ENCODE measurements at regions not wholly inside any gene's neighbourhood (a gene's known extent, or its start where the extent isn't known, plus 50 kb on each side); places are given as distances from the start of the nearest gene placed in this dataset.

DNA sequence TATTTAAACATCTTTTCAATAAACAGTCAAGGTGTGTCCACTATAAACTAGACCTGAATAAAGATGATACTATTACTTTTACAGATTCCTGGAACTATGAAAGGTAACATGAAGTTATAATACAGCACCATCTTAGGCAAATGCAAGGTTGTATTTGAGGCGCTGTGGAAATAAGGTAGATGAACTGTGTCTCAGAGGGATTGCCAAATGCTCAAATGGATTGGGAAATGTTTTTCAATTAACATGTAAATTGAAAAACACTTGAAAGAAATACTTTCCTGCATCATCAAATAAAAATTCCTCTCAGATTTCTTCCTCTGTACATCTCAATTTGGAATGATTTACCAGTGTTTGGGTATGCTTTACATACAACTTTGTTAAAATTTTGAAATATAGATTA lies 139.4 kb downstream of the DKK1 start:
- H3K4me1 ChIP-seq (ENCODE audit: control insufficient read depth, insufficient read depth, low read length): no peaks in the 10 kb centered on the region
- no CpG with 5 or more reads among the region's 1 CpG for WGBS (ENCODE audit: insufficient coverage)

DNA sequence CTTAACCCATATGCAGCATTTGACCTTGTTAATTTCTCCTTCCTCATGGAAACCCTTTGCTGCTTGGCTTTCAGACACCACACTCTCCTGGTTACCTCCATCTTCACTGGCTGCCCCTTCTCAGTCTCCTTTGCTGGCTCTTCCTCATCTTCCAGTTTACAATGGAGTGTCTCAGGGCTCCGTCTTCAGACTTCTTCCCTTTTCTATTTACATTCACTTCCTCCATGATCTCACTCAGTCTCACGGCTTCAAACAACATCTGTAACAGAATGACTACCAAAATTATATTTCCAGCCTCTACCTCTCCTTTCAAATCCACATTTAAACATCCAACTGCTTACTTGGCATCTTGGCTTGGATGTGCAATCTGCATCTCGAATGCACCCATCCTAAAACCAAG lies 140.4 kb downstream of the DKK1 start:
- DNase-seq: peak; percentile 20
- Histone ChIP-seq H3K36me3 (ENCODE audit: control insufficient read depth, insufficient read depth, low read length) (no peaks in the 10 kb centered on the region), H3K9me3 (replicated peaks; ENCODE audit: control insufficient read depth, low read depth, low read length) (no peaks in the 10 kb centered on the region), H3K4me1 (ENCODE audit: control insufficient read depth, insufficient read depth, low read length) (no peaks in the 10 kb centered on the region), H3K4me3 (ENCODE audit: low read length) (no peak overlapping the region), H3K27ac (ENCODE audit: low read length) (no peak overlapping the region), H3K27me3 (ENCODE audit: control insufficient read depth, insufficient read depth, low read length) (no peaks in the 10 kb centered on the region)
- 78% methylated on average over 3 of the region's 3 CpGs for WGBS (ENCODE audit: insufficient coverage)

More for the DNA sequence above, 139.4 kb downstream of the DKK1 start:
- no peaks in the 10 kb centered on the region for H3K27me3 ChIP-seq (ENCODE audit: control insufficient read depth, insufficient read depth, low read length)
- H3K36me3 ChIP-seq (ENCODE audit: control insufficient read depth, insufficient read depth, low read length): no peaks in the 10 kb centered on the region
- no peaks in the 10 kb centered on the region for H3K9me3 ChIP-seq (replicated peaks; ENCODE audit: control insufficient read depth, low read depth, low read length)
- no peak overlapping the region for H3K4me3 ChIP-seq (ENCODE audit: low read length)
- no peak overlapping the region for H3K27ac ChIP-seq (ENCODE audit: low read length)
- no peak for DNase-seq

GRCh38 chr10:52455098-52455497 lies 141.0 kb downstream of the DKK1 start:
- Histone ChIP-seq H3K36me3 (ENCODE audit: control insufficient read depth, insufficient read depth, low read length) (no peaks in the 10 kb centered on the region), H3K27ac (ENCODE audit: low read length) (no peak overlapping the region), H3K27me3 (ENCODE audit: control insufficient read depth, insufficient read depth, low read length) (no peaks in the 10 kb centered on the region), H3K4me3 (ENCODE audit: low read length) (no peak overlapping the region), H3K9me3 (replicated peaks; ENCODE audit: control insufficient read depth, low read depth, low read length) (no peaks in the 10 kb centered on the region), H3K4me1 (ENCODE audit: control insufficient read depth, insufficient read depth, low read length) (no peaks in the 10 kb centered on the region)
- 71% methylated on average over 3 of the region's 3 CpGs for WGBS (ENCODE audit: insufficient coverage)
- DNase-seq: no peak

- H3K27me3 ChIP-seq (ENCODE audit: control insufficient read depth, insufficient read depth, low read length): no peaks in the 10 kb centered on the region
- H3K36me3 ChIP-seq (ENCODE audit: control insufficient read depth, insufficient read depth, low read length): no peaks in the 10 kb centered on the region
- H3K4me3 ChIP-seq (ENCODE audit: low read length): no peak overlapping the region
- no peak overlapping the region for H3K27ac ChIP-seq (ENCODE audit: low read length)
- no peaks in the 10 kb centered on the region for H3K9me3 ChIP-seq (replicated peaks; ENCODE audit: control insufficient read depth, low read depth, low read length)
- H3K4me1 ChIP-seq (ENCODE audit: control insufficient read depth, insufficient read depth, low read length): no peaks in the 10 kb centered on the region
- DNase-seq: no peak
Observed at GRCh38 chr10:52459097-52459496, 145.0 kb downstream of the DKK1 start.

GRCh38 chr10:52463826-52464225 lies 149.7 kb downstream of the DKK1 start:
- no CpG with 5 or more reads among the region's 1 CpG for WGBS (ENCODE audit: insufficient coverage)
- no peak for DNase-seq
- Histone ChIP-seq H3K27ac (ENCODE audit: low read length) (no peak overlapping the region), H3K4me1 (ENCODE audit: control insufficient read depth, insufficient read depth, low read length) (peaks cover 7% of the 10 kb centered on the region), H3K4me3 (ENCODE audit: low read length) (no peak overlapping the region), H3K27me3 (ENCODE audit: control insufficient read depth, insufficient read depth, low read length) (no peaks in the 10 kb centered on the region), H3K9me3 (replicated peaks; ENCODE audit: control insufficient read depth, low read depth, low read length) (no peaks in the 10 kb centered on the region), H3K36me3 (ENCODE audit: control insufficient read depth, insufficient read depth, low read length) (no peaks in the 10 kb centered on the region)

DNA sequence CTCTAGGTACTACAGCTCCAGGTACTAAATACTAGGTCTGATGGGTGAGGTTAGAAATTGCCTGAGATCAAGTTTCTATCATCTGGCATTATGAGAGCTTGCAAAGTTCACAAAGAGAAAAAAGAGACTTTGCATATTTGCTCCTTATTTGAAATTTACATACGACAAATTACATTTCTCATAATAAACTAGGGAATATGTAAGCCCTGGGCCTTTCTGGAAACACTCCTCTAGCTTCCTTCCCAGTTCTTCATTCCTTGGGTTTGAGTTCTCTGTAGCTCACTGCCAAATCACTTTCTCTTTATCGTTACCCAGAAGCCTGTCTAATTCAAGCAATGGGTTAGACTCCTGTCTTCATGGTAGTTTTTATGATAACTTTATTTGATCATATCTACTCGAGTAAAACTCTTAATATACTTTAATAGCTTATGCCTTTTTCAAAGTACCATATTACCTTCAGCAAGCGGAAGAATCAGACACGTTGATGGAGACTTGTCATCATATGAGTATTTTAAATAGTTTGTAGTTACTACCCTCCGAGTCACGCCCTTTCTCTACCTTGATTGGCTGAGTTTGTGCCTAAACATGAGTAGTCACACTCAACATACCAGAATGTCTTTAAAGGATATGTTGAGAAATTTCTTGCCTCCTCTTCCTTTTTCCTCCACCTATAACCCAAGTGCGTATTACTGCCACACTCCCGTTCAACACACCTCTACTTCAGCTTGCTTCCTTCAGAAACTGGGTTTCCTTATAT lies 150.5 kb downstream of the DKK1 start:
- H3K9me3 ChIP-seq (replicated peaks; ENCODE audit: control insufficient read depth, low read depth, low read length): no peaks in the 10 kb centered on the region
- DNase-seq: no peak
- WGBS (ENCODE audit: insufficient coverage): no CpG with 5 or more reads among the region's 9 CpGs
- H3K27ac ChIP-seq (ENCODE audit: low read length): no peak overlapping the region
- no peaks in the 10 kb centered on the region for H3K27me3 ChIP-seq (ENCODE audit: control insufficient read depth, insufficient read depth, low read length)
- peaks cover 7% of the 10 kb centered on the region for H3K4me1 ChIP-seq (ENCODE audit: control insufficient read depth, insufficient read depth, low read length)
- H3K4me3 ChIP-seq (ENCODE audit: low read length): no peak overlapping the region
- H3K36me3 ChIP-seq (ENCODE audit: control insufficient read depth, insufficient read depth, low read length): no peaks in the 10 kb centered on the region

DNA sequence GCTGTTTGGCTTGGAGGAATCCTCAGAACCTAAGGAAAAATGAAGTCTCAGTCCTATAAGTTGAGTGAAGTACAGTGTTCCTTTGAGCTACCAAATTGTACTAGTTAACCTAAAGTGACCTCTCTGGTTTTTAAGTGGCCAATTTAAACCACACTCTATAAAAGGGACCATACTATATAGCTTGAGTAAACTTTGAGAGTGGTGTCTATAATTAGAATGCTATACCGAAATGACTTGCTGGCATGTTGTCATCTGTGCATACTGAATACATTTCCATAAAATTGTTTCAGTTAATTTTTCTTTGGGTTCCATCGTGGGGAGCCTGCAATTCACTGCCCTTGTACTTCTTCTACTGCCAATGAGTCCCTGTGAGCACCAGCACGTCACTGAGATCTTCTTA lies 151.1 kb downstream of the DKK1 start:
- DNase-seq: no peak
- no peaks in the 10 kb centered on the region for H3K9me3 ChIP-seq (replicated peaks; ENCODE audit: control insufficient read depth, low read depth, low read length)
- H3K4me1 ChIP-seq (ENCODE audit: control insufficient read depth, insufficient read depth, low read length): peaks cover 7% of the 10 kb centered on the region
- no peak overlapping the region for H3K27ac ChIP-seq (ENCODE audit: low read length)
- H3K27me3 ChIP-seq (ENCODE audit: control insufficient read depth, insufficient read depth, low read length): no peaks in the 10 kb centered on the region
- WGBS (ENCODE audit: insufficient coverage): 60% methylated on average over 1 of the region's 3 CpGs
- H3K36me3 ChIP-seq (ENCODE audit: control insufficient read depth, insufficient read depth, low read length): no peaks in the 10 kb centered on the region
- H3K4me3 ChIP-seq (ENCODE audit: low read length): no peak overlapping the region

GRCh38 chr10:52466464-52466863 lies 152.4 kb downstream of the DKK1 start:
- Histone ChIP-seq H3K27ac (ENCODE audit: low read length) (no peak overlapping the region), H3K9me3 (replicated peaks; ENCODE audit: control insufficient read depth, low read depth, low read length) (no peaks in the 10 kb centered on the region), H3K36me3 (ENCODE audit: control insufficient read depth, insufficient read depth, low read length) (no peaks in the 10 kb centered on the region), H3K27me3 (ENCODE audit: control insufficient read depth, insufficient read depth, low read length) (no peaks in the 10 kb centered on the region), H3K4me3 (ENCODE audit: low read length) (no peak overlapping the region), H3K4me1 (ENCODE audit: control insufficient read depth, insufficient read depth, low read length) (peaks cover 7% of the 10 kb centered on the region)
- WGBS (ENCODE audit: insufficient coverage): 22% methylated on average over 3 of the region's 5 CpGs
- peak; percentile 42 for DNase-seq

DNA sequence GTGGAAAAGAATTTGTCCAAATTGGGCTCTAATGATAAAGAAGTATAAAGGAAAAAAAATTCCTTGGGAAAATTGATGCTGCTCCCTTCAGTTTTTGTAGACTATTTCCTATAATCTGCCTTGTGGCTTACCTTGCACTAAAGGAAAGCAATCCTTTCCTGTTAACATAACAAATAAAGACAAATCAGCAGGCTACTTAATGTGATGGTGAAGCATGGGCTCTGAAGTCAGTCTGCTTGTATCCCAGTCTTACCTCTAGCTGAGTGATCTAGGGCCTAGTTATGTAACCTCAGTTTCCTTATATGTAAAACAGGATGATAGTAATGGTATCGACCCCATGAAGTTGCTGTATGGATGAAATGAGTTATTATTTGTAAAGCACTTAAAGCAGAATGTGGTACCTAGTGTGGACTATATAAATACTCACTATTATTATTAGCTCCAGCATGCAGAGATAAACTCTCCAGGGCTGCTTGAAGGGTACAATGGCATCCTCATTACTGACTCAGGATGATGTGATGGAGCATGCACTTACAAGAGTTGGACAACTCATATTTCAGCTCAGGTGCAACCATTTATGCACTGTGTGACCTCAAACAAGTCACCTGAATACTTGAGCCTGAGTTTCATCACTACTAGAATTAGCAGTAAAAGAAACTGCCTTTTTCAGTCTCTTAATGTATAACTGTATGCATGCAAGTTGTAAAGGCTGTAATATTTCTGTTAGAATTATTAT lies 156.1 kb downstream of the DKK1 start:
- DNase-seq: no peak
- no peak overlapping the region for H3K4me3 ChIP-seq (ENCODE audit: low read length)
- no peaks in the 10 kb centered on the region for H3K27me3 ChIP-seq (ENCODE audit: control insufficient read depth, insufficient read depth, low read length)
- no peaks in the 10 kb centered on the region for H3K36me3 ChIP-seq (ENCODE audit: control insufficient read depth, insufficient read depth, low read length)
- peaks cover 7% of the 10 kb centered on the region for H3K4me1 ChIP-seq (ENCODE audit: control insufficient read depth, insufficient read depth, low read length)
- H3K27ac ChIP-seq (ENCODE audit: low read length): no peak overlapping the region
- WGBS (ENCODE audit: insufficient coverage): no CpG with 5 or more reads among the region's 1 CpG
- H3K9me3 ChIP-seq (replicated peaks; ENCODE audit: control insufficient read depth, low read depth, low read length): no peaks in the 10 kb centered on the region

GRCh38 chr10:52472406-52473146 lies 158.5 kb downstream of the DKK1 start:
- no peaks in the 10 kb centered on the region for H3K36me3 ChIP-seq (ENCODE audit: control insufficient read depth, insufficient read depth, low read length)
- DNase-seq: no peak
- no peak overlapping the region for H3K27ac ChIP-seq (ENCODE audit: low read length)
- H3K4me1 ChIP-seq (ENCODE audit: control insufficient read depth, insufficient read depth, low read length): no peaks in the 10 kb centered on the region
- H3K4me3 ChIP-seq (ENCODE audit: low read length): no peak overlapping the region
- H3K9me3 ChIP-seq (replicated peaks; ENCODE audit: control insufficient read depth, low read depth, low read length): no peaks in the 10 kb centered on the region
- no peaks in the 10 kb centered on the region for H3K27me3 ChIP-seq (ENCODE audit: control insufficient read depth, insufficient read depth, low read length)
- WGBS (ENCODE audit: insufficient coverage): no CpG with 5 or more reads among the region's 5 CpGs

Data from muscle of leg (tissue), 3 donors.